MM.1S (cell line): ENCODE measurements at regions not wholly inside any gene's neighbourhood (a gene's known extent, or its start where the extent isn't known, plus 50 kb on each side); places are given as distances from the start of the nearest gene placed in this dataset.

Experiments
- DNase-seq: peaks from one replicate; pipeline ENCODE4 v3.0.0-alpha.2; 2015
- H2AFZ ChIP-seq: fragments of 300-600 bp; sonication (generic); 2 replicates; pipeline ENCODE4 v1.6.0; 2016; ENCODE audit warnings: antibody characterized with exemption, low read length
- H3F3A ChIP-seq: fragments of 300-600 bp; sonication (generic); 2 replicates; pipeline ENCODE4 v1.6.1; 2016; ENCODE audit warnings: mild to moderate bottlenecking, antibody characterized with exemption, low read length, moderate library complexity, mixed read lengths; ENCODE audit not compliant: insufficient read depth
- H3K27ac ChIP-seq: fragments of 300-600 bp; sonication (generic); 2 replicates; pipeline ENCODE4 v1.5.1; 2016; ENCODE audit warnings: mild to moderate bottlenecking, low read length
- H3K27me3 ChIP-seq: fragments of 300-600 bp; sonication (generic); replicated peaks from 2 replicates; pipeline ENCODE4 v1.6.0; 2016; ENCODE audit warnings: low read length; ENCODE audit not compliant: insufficient read depth
- H3K36me3 ChIP-seq: fragments of 300-600 bp; sonication (generic); replicated peaks from 2 replicates; pipeline ENCODE4 v1.6.1; 2016; ENCODE audit warnings: mild to moderate bottlenecking, low read length, mixed read lengths; ENCODE audit not compliant: insufficient read depth
- H3K4me1 ChIP-seq: fragments of 300-600 bp; sonication (generic); 2 replicates; pipeline ENCODE4 v1.6.1; 2016; ENCODE audit warnings: low read length, mixed read lengths
- H3K4me2 ChIP-seq: fragments of 300-600 bp; sonication (generic); 2 replicates; pipeline ENCODE4 v1.6.0; 2016; ENCODE audit warnings: low read depth, low read length
- H3K4me3 ChIP-seq: fragments of 300-600 bp; sonication (generic); 2 replicates; pipeline ENCODE4 v1.5.1; 2016; ENCODE audit warnings: low read length, mixed read lengths
- H3K79me2 ChIP-seq: fragments of 300-600 bp; sonication (generic); 2 replicates; pipeline ENCODE4 v1.6.1; 2016; ENCODE audit warnings: mixed run types, low read length, mixed read lengths
- H3K9ac ChIP-seq: fragments of 300-600 bp; sonication (generic); 2 replicates; pipeline ENCODE4 v1.6.1; 2016; ENCODE audit warnings: low read length, mixed read lengths
- H3K9me2 ChIP-seq: fragments of 300-600 bp; sonication (generic); replicated peaks from 2 replicates; pipeline ENCODE4 v1.6.1; 2016; ENCODE audit warnings: mild to moderate bottlenecking, low read length, mixed read lengths; ENCODE audit not compliant: insufficient read depth
- H3K9me3 ChIP-seq: fragments of 300-600 bp; sonication (generic); replicated peaks from 2 replicates; pipeline ENCODE4 v1.6.1; 2016; ENCODE audit warnings: mild to moderate bottlenecking, low read length, mixed read lengths; ENCODE audit not compliant: insufficient read depth
- H4K20me1 ChIP-seq: fragments of 300-600 bp; sonication (generic); 2 replicates; pipeline ENCODE4 v1.6.1; 2016; ENCODE audit warnings: mild to moderate bottlenecking, low read length, moderate library complexity, mixed read lengths; ENCODE audit not compliant: insufficient read depth
- CTCF ChIP-seq: fragments of 300-600 bp; sonication (generic); IDR thresholded peaks from 2 replicates; pipeline ENCODE4 v1.5.1; 2016; ENCODE audit warnings: antibody characterized with exemption, low read length, mixed read lengths
- EZH2 ChIP-seq: fragments of 300-600 bp; sonication (generic); optimal IDR thresholded peaks from 2 replicates; pipeline ENCODE3; 2017; ENCODE audit warnings: low read depth, mild to moderate bottlenecking, antibody characterized with exemption, low read length, mixed read lengths
- EZH2phosphoT487 ChIP-seq: fragments of 300-600 bp; sonication (generic); IDR thresholded peaks from 2 replicates; pipeline ENCODE4 v1.6.1; 2018; ENCODE audit warnings: antibody characterized with exemption, low read length

GRCh38 chr17:79672496-79672895 lies 58.2 kb upstream of the ENPP7 start:
- Histone ChIP-seq H3K27ac (no peak overlapping the region), H3K4me2 (no peak overlapping the region), H4K20me1 (no peaks in the 10 kb centered on the region), H3K4me3 (no peak overlapping the region), H3K27me3 (peaks cover 100% of the 10 kb centered on the region), H3K9me2 (no peaks in the 10 kb centered on the region), H3K36me3 (no peaks in the 10 kb centered on the region), H2AFZ (no peak overlapping the region), H3F3A (no peaks in the 10 kb centered on the region), H3K79me2 (no peaks in the 10 kb centered on the region), H3K9ac (no peak overlapping the region), H3K9me3 (no peaks in the 10 kb centered on the region), H3K4me1 (peaks cover 9% of the 10 kb centered on the region)
- TF ChIP-seq CTCF: no peak
- TF ChIP-seq EZH2phosphoT487: no peak
- no peak for TF ChIP-seq EZH2
- DNase-seq: no peak

- Histone ChIP-seq H3K4me3 (no peak overlapping the region), H4K20me1 (no peaks in the 10 kb centered on the region), H3K79me2 (no peaks in the 10 kb centered on the region), H3K4me1 (peaks cover 1% of the 10 kb centered on the region), H3K4me2 (no peak overlapping the region), H3K27ac (no peak overlapping the region), H3K9me3 (no peaks in the 10 kb centered on the region), H2AFZ (no peak overlapping the region), H3K9me2 (no peaks in the 10 kb centered on the region), H3K9ac (no peak overlapping the region), H3F3A (no peaks in the 10 kb centered on the region), H3K36me3 (no peaks in the 10 kb centered on the region), H3K27me3 (peaks cover 99% of the 10 kb centered on the region)
- no peak for DNase-seq
- TF ChIP-seq EZH2: no peak
Measured at GRCh38 chr17:79671085-79671694, 59.6 kb upstream of the ENPP7 start.

- no peaks in the 10 kb centered on the region for H3K79me2 ChIP-seq
- no peak overlapping the region for H3K4me2 ChIP-seq
- H3K9me2 ChIP-seq: no peaks in the 10 kb centered on the region
- no peak overlapping the region for H3K9ac ChIP-seq
- DNase-seq: no peak
- peaks cover 98% of the 10 kb centered on the region for H3K27me3 ChIP-seq
- no peaks in the 10 kb centered on the region for H3F3A ChIP-seq
- no peaks in the 10 kb centered on the region for H4K20me1 ChIP-seq
- no peak overlapping the region for H3K4me3 ChIP-seq
- TF ChIP-seq EZH2 (no peak), EZH2phosphoT487 (no peak), CTCF (no peak)
- H3K9me3 ChIP-seq: no peaks in the 10 kb centered on the region
- no peak overlapping the region for H2AFZ ChIP-seq
- no peaks in the 10 kb centered on the region for H3K36me3 ChIP-seq
- H3K27ac ChIP-seq: no peak overlapping the region
- H3K4me1 ChIP-seq: no peaks in the 10 kb centered on the region
Measured at GRCh38 chr17:79670537-79671084, 59.8 kb upstream of the RBFOX3 start.

- Histone ChIP-seq H3K9me2 (no peaks in the 10 kb centered on the region), H3F3A (no peaks in the 10 kb centered on the region), H3K4me1 (no peaks in the 10 kb centered on the region), H3K79me2 (no peaks in the 10 kb centered on the region), H3K9me3 (no peaks in the 10 kb centered on the region), H4K20me1 (no peaks in the 10 kb centered on the region), H3K4me3 (no peak overlapping the region), H3K9ac (no peak overlapping the region), H3K36me3 (no peaks in the 10 kb centered on the region), H3K27ac (no peak overlapping the region), H2AFZ (no peak overlapping the region), H3K4me2 (no peak overlapping the region), H3K27me3 (peaks cover 98% of the 10 kb centered on the region)
- TF ChIP-seq EZH2phosphoT487: no peak
- TF ChIP-seq CTCF: no peak
- no peak for TF ChIP-seq EZH2
- no peak for DNase-seq
Measured at GRCh38 chr17:79669861-79670260, 59.0 kb upstream of the RBFOX3 start.
